ENCODE measurements at regions not wholly inside any gene's neighbourhood (a gene's known extent, or its start where the extent isn't known, plus 50 kb on each side); places are given as distances from the start of the nearest gene placed in this dataset.

GRCh38 chr2:144310889-144311608 is 208.9 kb downstream of the ZEB2 start:
- no peak for TF ChIP-seq ZZZ3 (IDR thresholded peaks at IDR 0.05)
- no peak for TF ChIP-seq CTCF (IDR thresholded peaks at IDR 0.05 in 2 of 3, conservative IDR thresholded peaks at IDR 0.05 in 1 of 3; ENCODE audit: insufficient read depth in 2 of 3, low read depth in 1 of 3, low read length in 3 of 3)
- TF ChIP-seq RCOR1 (IDR thresholded peaks at IDR 0.05; ENCODE audit: borderline replicate concordance in 1 of 2, low read depth in 2 of 2, low read length in 2 of 2), result no peak
- TF ChIP-seq GTF2E2 (tag; IDR thresholded peaks at IDR 0.05), result no peak
- no peak for TF ChIP-seq ZNF217 (CRISPR knock-in tag; IDR thresholded peaks at IDR 0.05)
- TF ChIP-seq CEBPB (tag; IDR thresholded peaks at IDR 0.05), result no peak
- no peak for TF ChIP-seq ZNF609 (CRISPR knock-in tag; IDR thresholded peaks at IDR 0.05; ENCODE audit: borderline replicate concordance)
- TF ChIP-seq PKNOX1 (IDR thresholded peaks at IDR 0.05), result no peak
- no peak for TF ChIP-seq RNF2 (IDR thresholded peaks at IDR 0.05)
- TF ChIP-seq KDM4B (IDR thresholded peaks at IDR 0.05; ENCODE audit: borderline replicate concordance in 2 of 2, low read depth in 1 of 2), result no peak
